AG04449 (cell line): ENCODE measurements at regions not wholly inside any gene's neighbourhood (a gene's known extent, or its start where the extent isn't known, plus 50 kb on each side); places are given as distances from the start of the nearest gene placed in this dataset.

Experiments used
- CTCF ChIA-PET: fragments of 350-600 bp; formaldehyde crosslinking; extraction: SDS; loops from one replicate; lab custom pipeline; 2021; ENCODE audit warnings: antibody characterized with exemption; lab: Yijun Ruan, JAX
- POLR2A ChIA-PET: fragments of 400-600, 350-600 bp; formaldehyde crosslinking; extraction: SDS; loops from one replicate; lab custom pipeline; 2020; ENCODE audit warnings: antibody characterized with exemption, inconsistent platforms; lab: Yijun Ruan, JAX
- DNase-seq: peaks from one replicate; pipeline ENCODE4 v3.0.0-alpha.2; 2010; ENCODE audit warnings: low read depth, low spot score
- H3K4me3 ChIP-seq: 2 replicates; pipeline ENCODE4 v1.5.1; 2011; ENCODE audit warnings: low read depth, mild to moderate bottlenecking, control low read depth, low read length
- TF ChIP-seq, protein P1 (sequence below): IDR thresholded peaks from one replicate; pipeline ENCODE4 v1.5.1; 2011; ENCODE audit warnings: mild to moderate bottlenecking, moderate library complexity, low read length, control low read depth, inconsistent platforms; ENCODE audit not compliant: insufficient read depth; ENCODE audit errors: missing control alignments

DNA sequence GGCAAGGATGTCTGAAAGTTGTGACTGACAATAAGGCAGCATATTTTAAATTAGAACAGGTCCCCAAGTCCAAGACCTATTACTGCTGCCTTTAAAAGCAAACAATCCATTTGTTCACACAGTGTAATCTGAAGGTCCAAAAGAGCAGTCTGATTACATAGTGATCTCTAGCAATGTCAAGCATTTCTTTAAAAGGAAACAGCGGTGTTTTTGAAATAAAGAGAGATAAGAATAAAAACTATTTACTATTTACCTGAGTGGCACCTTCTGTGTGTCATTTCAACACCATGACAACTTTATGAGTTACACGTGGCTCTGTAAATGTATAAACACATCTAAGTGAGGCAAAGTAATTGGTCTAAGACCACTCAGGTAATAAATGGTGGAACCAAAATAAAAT lies 1009.9 kb upstream of the CNTNAP5 start:
- no peak for DNase-seq
- POLR2A ChIA-PET = no interaction called here
- no peak overlapping the region for H3K4me3 ChIP-seq
- TF ChIP-seq, protein P1, sequence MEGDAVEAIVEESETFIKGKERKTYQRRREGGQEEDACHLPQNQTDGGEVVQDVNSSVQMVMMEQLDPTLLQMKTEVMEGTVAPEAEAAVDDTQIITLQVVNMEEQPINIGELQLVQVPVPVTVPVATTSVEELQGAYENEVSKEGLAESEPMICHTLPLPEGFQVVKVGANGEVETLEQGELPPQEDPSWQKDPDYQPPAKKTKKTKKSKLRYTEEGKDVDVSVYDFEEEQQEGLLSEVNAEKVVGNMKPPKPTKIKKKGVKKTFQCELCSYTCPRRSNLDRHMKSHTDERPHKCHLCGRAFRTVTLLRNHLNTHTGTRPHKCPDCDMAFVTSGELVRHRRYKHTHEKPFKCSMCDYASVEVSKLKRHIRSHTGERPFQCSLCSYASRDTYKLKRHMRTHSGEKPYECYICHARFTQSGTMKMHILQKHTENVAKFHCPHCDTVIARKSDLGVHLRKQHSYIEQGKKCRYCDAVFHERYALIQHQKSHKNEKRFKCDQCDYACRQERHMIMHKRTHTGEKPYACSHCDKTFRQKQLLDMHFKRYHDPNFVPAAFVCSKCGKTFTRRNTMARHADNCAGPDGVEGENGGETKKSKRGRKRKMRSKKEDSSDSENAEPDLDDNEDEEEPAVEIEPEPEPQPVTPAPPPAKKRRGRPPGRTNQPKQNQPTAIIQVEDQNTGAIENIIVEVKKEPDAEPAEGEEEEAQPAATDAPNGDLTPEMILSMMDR = no peak
- CTCF ChIA-PET = no interaction called here

DNA sequence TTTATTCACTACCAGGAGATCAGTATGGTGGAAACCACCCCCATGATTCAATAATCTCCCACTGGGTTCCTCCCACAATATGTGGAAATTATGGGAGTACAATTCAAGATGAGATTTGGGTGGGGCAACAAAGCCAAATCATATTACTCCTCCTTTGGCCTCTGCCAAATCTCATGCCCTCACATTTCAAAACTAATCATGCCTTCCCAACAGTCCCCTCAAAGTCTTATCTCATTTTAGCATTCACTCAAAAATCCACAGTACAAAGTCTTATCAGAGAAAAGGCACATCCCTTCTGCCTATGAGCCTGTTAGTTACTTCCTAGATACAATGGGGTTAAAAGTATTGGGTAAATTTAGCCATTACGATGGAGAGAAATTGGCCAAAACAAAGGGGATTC lies 989.5 kb upstream of the CNTNAP5 start:
- no peak for DNase-seq
- POLR2A ChIA-PET = no interaction called here
- no peak overlapping the region for H3K4me3 ChIP-seq
- TF ChIP-seq, protein P1 = no peak
- CTCF ChIA-PET = no interaction called here

DNA sequence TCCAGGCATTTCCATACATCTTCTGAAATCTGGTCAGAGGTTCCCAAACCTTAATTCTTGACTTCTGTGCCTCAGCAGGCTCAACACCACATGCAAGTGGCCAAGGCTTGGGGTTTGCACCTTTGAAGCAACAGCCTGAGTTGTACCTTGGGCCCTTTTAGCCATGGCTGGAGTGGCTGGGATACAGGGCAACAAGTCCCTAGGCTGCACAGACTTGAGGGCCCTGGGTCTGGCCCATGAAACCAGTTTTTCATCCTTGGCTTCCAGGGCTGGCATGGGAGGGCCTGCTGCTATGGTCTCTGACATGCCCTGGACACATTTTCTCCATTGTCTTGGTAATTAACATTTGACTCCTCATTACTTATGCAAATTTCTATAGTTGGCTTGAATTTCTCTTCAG lies 988.8 kb upstream of the CNTNAP5 start:
- TF ChIP-seq, protein P1 = no peak
- H3K4me3 ChIP-seq = no peak overlapping the region
- no peak for DNase-seq
- ChIA-PET POLR2A (no interaction called here), CTCF (no interaction called here)

DNA sequence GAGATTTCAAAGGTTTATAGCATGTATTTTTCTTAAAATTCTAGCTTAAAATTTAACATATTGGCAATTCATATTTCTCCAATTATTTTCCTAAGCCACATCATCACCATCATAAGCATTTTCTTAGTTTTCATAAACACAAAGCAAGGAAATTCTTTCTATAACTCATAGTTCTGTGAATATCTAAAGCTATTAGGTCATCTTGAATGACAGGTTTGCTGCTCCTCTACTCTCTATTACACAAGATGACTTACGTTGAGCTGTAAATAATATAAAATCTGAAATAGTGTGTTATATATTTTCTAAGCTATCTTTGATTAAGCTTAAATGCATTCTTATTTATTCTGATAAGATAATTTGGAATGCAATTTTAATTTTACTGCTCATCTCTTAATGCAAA lies 984.6 kb upstream of the CNTNAP5 start:
- no peak for DNase-seq
- ChIA-PET POLR2A (no interaction called here), CTCF (no interaction called here)
- no peak overlapping the region for H3K4me3 ChIP-seq
- TF ChIP-seq, protein P1 = no peak

DNA sequence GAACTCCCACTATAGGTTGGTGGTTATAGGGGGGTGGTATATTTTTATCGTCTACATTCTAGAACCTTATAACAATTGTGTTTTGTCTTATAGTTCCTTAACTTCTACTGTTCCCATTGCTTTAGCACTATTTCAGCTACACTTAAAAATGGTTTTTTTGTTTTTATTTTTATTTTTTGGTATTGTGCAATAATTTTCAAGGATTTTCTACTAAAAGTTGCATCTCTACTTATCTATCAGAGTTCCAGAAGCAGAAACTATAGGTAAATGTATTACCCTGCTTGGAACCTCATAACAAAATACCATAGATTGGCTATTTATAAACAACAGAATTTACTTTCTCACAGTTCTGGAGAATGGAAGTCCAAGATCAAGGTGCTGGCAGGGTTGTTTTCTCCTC lies 981.6 kb upstream of the CNTNAP5 start:
- ChIA-PET CTCF (no interaction called here), POLR2A (no interaction called here)
- TF ChIP-seq, protein P1 = no peak
- DNase-seq = no peak
- no peak overlapping the region for H3K4me3 ChIP-seq

DNA sequence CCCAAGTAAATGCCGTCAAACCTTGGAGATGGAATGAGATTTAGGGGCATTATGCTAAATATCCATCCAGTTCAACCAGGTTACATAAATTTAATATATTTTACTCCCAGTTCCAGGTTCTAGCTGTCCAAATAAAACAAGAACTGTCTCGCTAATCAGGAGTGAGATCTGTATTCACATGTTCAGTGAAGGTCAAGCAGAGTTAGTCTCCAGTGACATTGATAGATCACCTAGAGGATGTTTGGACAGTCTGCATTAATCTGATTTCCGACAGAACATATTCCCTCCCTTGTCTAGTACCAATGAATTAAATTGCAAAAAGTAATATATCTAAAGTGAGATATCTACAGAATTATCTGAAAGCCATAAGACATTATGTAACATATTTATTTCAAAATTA lies 979.4 kb upstream of the CNTNAP5 start:
- ChIA-PET CTCF (no interaction called here), POLR2A (no interaction called here)
- no peak for DNase-seq
- H3K4me3 ChIP-seq = no peak overlapping the region
- TF ChIP-seq, protein P1 = no peak
